Neural crest cell (in vitro differentiated cells): ENCODE measurements at regions not wholly inside any gene's neighbourhood (a gene's known extent, or its start where the extent isn't known, plus 50 kb on each side); places are given as distances from the start of the nearest gene placed in this dataset.

Experiments used
- DNase-seq: peaks from one replicate; pipeline ENCODE4 v3.0.0; 2021; ENCODE audit warnings: low read depth, mixed read lengths, low spot score
- H3K27ac Mint-ChIP-seq: one replicate; pipeline ENCODE4 v1.8.0; 2021; ENCODE audit warnings: mild to moderate bottlenecking, mixed read lengths; ENCODE audit not compliant: unreplicated experiment
- H3K27me3 Mint-ChIP-seq: 2 replicates; pipeline ENCODE4 v1.8.0; 2021; ENCODE audit warnings: low read depth, mild to moderate bottlenecking, mixed read lengths
- H3K36me3 Mint-ChIP-seq: 2 replicates; pipeline ENCODE4 v1.8.0; 2021; ENCODE audit warnings: low read depth, mild to moderate bottlenecking, mixed read lengths
- H3K4me1 Mint-ChIP-seq: 2 replicates; pipeline ENCODE4 v1.8.0; 2021; ENCODE audit warnings: mixed read lengths
- H3K4me3 Mint-ChIP-seq: one replicate; pipeline ENCODE4 v1.8.0; 2021; ENCODE audit warnings: mild to moderate bottlenecking, mixed read lengths
- H3K9me3 Mint-ChIP-seq: 2 replicates; pipeline ENCODE4 v1.8.0; 2021; ENCODE audit warnings: mixed read lengths
- TF ChIP-seq, protein P1 (sequence below): fragments of 200-600 bp; sonication (generic); conservative IDR thresholded peaks from 2 replicates; pipeline ENCODE4 v1.5.0; 2021; ENCODE audit warnings: antibody characterized with exemption, mild to moderate bottlenecking

- TF ChIP-seq, protein P1, sequence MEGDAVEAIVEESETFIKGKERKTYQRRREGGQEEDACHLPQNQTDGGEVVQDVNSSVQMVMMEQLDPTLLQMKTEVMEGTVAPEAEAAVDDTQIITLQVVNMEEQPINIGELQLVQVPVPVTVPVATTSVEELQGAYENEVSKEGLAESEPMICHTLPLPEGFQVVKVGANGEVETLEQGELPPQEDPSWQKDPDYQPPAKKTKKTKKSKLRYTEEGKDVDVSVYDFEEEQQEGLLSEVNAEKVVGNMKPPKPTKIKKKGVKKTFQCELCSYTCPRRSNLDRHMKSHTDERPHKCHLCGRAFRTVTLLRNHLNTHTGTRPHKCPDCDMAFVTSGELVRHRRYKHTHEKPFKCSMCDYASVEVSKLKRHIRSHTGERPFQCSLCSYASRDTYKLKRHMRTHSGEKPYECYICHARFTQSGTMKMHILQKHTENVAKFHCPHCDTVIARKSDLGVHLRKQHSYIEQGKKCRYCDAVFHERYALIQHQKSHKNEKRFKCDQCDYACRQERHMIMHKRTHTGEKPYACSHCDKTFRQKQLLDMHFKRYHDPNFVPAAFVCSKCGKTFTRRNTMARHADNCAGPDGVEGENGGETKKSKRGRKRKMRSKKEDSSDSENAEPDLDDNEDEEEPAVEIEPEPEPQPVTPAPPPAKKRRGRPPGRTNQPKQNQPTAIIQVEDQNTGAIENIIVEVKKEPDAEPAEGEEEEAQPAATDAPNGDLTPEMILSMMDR: no peak
- H3K27me3 Mint-ChIP-seq: no peaks in the 10 kb centered on the region
- H3K27ac Mint-ChIP-seq: no peak overlapping the region
- no peak overlapping the region for H3K4me3 Mint-ChIP-seq
- peaks cover 5% of the 10 kb centered on the region for H3K9me3 Mint-ChIP-seq
- peaks cover 18% of the 10 kb centered on the region for H3K4me1 Mint-ChIP-seq
- peaks cover 3% of the 10 kb centered on the region for H3K36me3 Mint-ChIP-seq
- DNase-seq: no peak
These were observed 58.0 kb upstream of the ZNF536 start for GRCh38 chr19:30314056-30314804.

DNA sequence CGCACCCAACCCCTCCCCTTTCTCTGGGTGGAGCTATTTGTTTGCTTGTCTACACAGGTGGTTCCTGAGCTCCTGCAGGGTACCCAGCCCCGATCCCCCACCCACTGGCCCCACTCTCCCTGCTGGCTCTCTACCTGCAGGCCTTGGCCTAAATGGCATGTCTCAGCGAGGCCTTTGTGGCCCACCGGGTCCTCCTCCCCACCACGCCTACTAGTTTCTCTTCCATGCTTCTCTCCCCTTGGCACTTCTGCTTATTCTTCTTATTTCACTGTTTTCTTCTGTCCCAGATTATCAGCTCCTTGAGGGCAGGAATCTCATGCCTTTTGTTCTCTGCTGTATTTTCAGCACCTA is 57.4 kb upstream of the ZNF536 start:
- Mint-ChIP-seq H3K27me3 (no peaks in the 10 kb centered on the region), H3K4me1 (peaks cover 13% of the 10 kb centered on the region), H3K36me3 (peaks cover 3% of the 10 kb centered on the region), H3K9me3 (peaks cover 5% of the 10 kb centered on the region), H3K27ac (no peak overlapping the region), H3K4me3 (no peak overlapping the region)
- TF ChIP-seq, protein P1: no peak
- DNase-seq: no peak

- H3K9me3 Mint-ChIP-seq: peaks cover 5% of the 10 kb centered on the region
- H3K36me3 Mint-ChIP-seq: peaks cover 3% of the 10 kb centered on the region
- no peaks in the 10 kb centered on the region for H3K27me3 Mint-ChIP-seq
- H3K4me3 Mint-ChIP-seq: no peak overlapping the region
- TF ChIP-seq, protein P1: no peak
- peaks cover 9% of the 10 kb centered on the region for H3K4me1 Mint-ChIP-seq
- no peak for DNase-seq
- no peak overlapping the region for H3K27ac Mint-ChIP-seq
These were observed 57.0 kb upstream of the ZNF536 start for GRCh38 chr19:30315159-30315558.

GRCh38 chr19:30316000-30316491 is 56.1 kb upstream of the ZNF536 start:
- H3K9me3 Mint-ChIP-seq: peaks cover 5% of the 10 kb centered on the region
- H3K27me3 Mint-ChIP-seq: no peaks in the 10 kb centered on the region
- H3K4me3 Mint-ChIP-seq: no peak overlapping the region
- TF ChIP-seq, protein P1: no peak
- peaks cover 2% of the 10 kb centered on the region for H3K4me1 Mint-ChIP-seq
- H3K36me3 Mint-ChIP-seq: peaks cover 3% of the 10 kb centered on the region
- no peak for DNase-seq
- H3K27ac Mint-ChIP-seq: no peak overlapping the region

DNA sequence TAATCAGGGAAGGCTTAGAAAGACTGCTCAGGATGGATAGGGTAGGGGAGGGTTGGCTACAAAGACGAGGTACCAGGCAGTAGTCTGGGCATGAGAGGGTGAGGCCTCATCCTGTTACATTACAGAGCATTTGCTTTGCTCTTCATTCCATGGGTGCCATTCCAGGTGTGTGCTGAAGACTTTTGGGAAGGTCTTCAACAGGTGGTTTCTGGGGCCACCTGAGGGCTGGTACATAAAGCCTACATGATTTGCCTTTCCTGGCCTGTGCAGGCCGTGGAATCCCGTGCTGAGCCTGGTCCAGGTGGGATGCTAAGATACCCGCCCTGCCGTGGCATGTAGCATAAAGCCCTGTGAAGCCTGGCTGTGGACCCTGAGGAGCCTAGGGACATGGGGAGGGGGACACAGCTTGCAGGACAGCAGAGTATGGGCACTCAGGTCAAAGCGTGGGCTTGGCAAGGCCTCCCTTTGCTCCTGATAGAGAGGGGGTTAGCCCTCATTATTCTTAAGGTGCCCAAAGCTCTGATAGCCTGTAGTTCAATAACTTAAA is 55.6 kb upstream of the ZNF536 start:
- TF ChIP-seq, protein P1: no peak
- no peak for DNase-seq
- peaks cover 5% of the 10 kb centered on the region for H3K9me3 Mint-ChIP-seq
- no peaks in the 10 kb centered on the region for H3K4me1 Mint-ChIP-seq
- H3K4me3 Mint-ChIP-seq: no peak overlapping the region
- H3K27ac Mint-ChIP-seq: no peak overlapping the region
- H3K36me3 Mint-ChIP-seq: peaks cover 3% of the 10 kb centered on the region
- H3K27me3 Mint-ChIP-seq: no peaks in the 10 kb centered on the region
